Astrocyte (in vitro differentiated cells and primary cell): ENCODE measurements at regions not wholly inside any gene's neighbourhood (a gene's known extent, or its start where the extent isn't known, plus 50 kb on each side); places are given as distances from the start of the nearest gene placed in this dataset.

Source experiments
- DNase-seq: peaks from one replicate; pipeline ENCODE4 v3.0.0-alpha.2; 2010; ENCODE audit warnings: low read depth
- FAIRE-seq: peaks from 2 replicates; lab custom pipeline; 2011; peaks lifted over from hg19 to GRCh38; lab: Jason Lieb, UNC
- H2AFZ ChIP-seq: 2 replicates; pipeline ENCODE4 v1.6.0; 2012; ENCODE audit warnings: low read depth, low read length, inconsistent platforms
- H3K27ac ChIP-seq: 2 replicates; pipeline ENCODE4 v1.5.1; 2011; ENCODE audit warnings: low read depth, low read length, inconsistent platforms
- H3K27me3 ChIP-seq: 2 replicates; pipeline ENCODE4 v1.6.0; 2011; ENCODE audit warnings: low read length, inconsistent platforms; ENCODE audit not compliant: insufficient read depth
- H3K36me3 ChIP-seq: 2 replicates; pipeline ENCODE4 v1.5.1; 2011; ENCODE audit warnings: low read length, inconsistent platforms; ENCODE audit not compliant: insufficient read depth
- H3K4me1 ChIP-seq: 2 replicates; pipeline ENCODE4 v1.5.1; 2011; ENCODE audit warnings: low read length, inconsistent platforms; ENCODE audit not compliant: insufficient read depth
- H3K4me2 ChIP-seq: 2 replicates; pipeline ENCODE4 v1.6.0; 2012; ENCODE audit warnings: low read length, inconsistent platforms
- H3K4me3 ChIP-seq: 2 replicates; pipeline ENCODE4 v1.5.1; 2011; ENCODE audit warnings: low read depth, mild to moderate bottlenecking, low read length, inconsistent platforms; ENCODE audit not compliant: insufficient read depth
- H3K79me2 ChIP-seq: 2 replicates; pipeline ENCODE4 v1.6.0; 2012; ENCODE audit warnings: mild to moderate bottlenecking, low read length, inconsistent platforms; ENCODE audit not compliant: insufficient read depth
- H3K9ac ChIP-seq: 2 replicates; pipeline ENCODE4 v1.6.0; 2012; ENCODE audit warnings: mild to moderate bottlenecking, low read length, inconsistent platforms
- H3K9me3 ChIP-seq: 2 replicates; pipeline ENCODE4 v1.5.1; 2012; ENCODE audit warnings: low read depth, mild to moderate bottlenecking, low read length, inconsistent platforms; ENCODE audit not compliant: insufficient read depth
- H4K20me1 ChIP-seq: 2 replicates; pipeline ENCODE4 v1.6.0; 2012; ENCODE audit warnings: low read length, inconsistent platforms; ENCODE audit not compliant: insufficient read depth
- H3K27ac Mint-ChIP-seq: one replicate; pipeline ENCODE4 v1.8.0; 2021; ENCODE audit warnings: mild to moderate bottlenecking, mixed read lengths; ENCODE audit not compliant: unreplicated experiment
- H3K27me3 Mint-ChIP-seq: one replicate; pipeline ENCODE4 v1.8.0; 2021; ENCODE audit warnings: low read depth, mixed read lengths; ENCODE audit not compliant: unreplicated experiment
- H3K36me3 Mint-ChIP-seq: one replicate; pipeline ENCODE4 v1.8.0; 2021; ENCODE audit warnings: low read depth, mixed read lengths; ENCODE audit not compliant: unreplicated experiment
- H3K4me1 Mint-ChIP-seq: one replicate; pipeline ENCODE4 v1.8.0; 2021; ENCODE audit warnings: low read depth, mixed read lengths; ENCODE audit not compliant: unreplicated experiment
- H3K4me3 Mint-ChIP-seq: one replicate; pipeline ENCODE4 v1.8.0; 2021; ENCODE audit warnings: mild to moderate bottlenecking, moderate library complexity, mixed read lengths; ENCODE audit not compliant: unreplicated experiment
- H3K9me3 Mint-ChIP-seq: one replicate; pipeline ENCODE4 v1.8.0; 2021; ENCODE audit warnings: mild to moderate bottlenecking, mixed read lengths; ENCODE audit not compliant: unreplicated experiment
- EZH2 ChIP-seq: IDR thresholded peaks from 2 replicates; pipeline ENCODE4 v1.6.1; 2012; ENCODE audit warnings: mild to moderate bottlenecking, low read length, inconsistent platforms; ENCODE audit not compliant: insufficient read depth
- TF ChIP-seq, protein P1 (sequence below): IDR thresholded peaks from 2 replicates; pipeline ENCODE4 v1.5.1; 2011; ENCODE audit warnings: low read depth, mild to moderate bottlenecking, inconsistent platforms, low read length, moderate library complexity; ENCODE audit not compliant: insufficient read depth

DNA sequence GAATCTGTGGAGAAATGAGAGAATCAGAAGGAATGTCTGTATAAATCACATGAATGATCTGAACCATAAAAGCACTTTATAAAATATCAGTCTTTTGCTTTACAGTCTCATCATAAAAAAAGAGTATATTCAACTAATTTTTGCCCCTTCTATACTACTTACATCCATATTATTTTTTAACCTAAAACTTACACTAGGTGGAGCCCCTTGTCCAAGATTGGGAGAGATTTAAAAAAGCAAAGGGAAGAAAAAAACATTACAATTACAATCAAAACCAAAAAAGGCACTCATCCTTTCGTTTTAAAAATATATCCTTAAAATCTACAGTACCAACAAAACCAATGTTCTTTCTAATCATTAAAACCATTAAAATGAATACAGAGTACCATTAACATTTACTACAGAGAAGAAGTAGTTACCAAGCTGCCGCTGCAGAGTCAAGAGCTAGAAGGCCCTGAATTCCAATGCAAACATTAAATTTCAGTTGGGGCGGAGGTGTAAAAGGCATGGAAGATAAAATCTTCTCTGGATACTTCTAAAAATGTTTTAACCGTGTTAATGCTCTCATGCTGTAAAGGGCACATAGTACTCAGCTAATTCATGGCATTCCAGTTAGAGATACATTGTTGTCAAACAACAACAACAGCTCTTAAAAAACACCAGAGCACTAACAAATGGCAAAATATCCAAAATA, 56.7 kb upstream of the EPB41L3 start:
- Histone ChIP-seq H3K4me2 (no peak overlapping the region), H3K27me3 (no peaks in the 10 kb centered on the region), H3K27ac (no peak overlapping the region), H3K4me1 (no peaks in the 10 kb centered on the region), H3K4me3 (no peak overlapping the region), H3K36me3 (no peaks in the 10 kb centered on the region), H4K20me1 (no peaks in the 10 kb centered on the region), H2AFZ (no peak overlapping the region), H3K9ac (no peak overlapping the region), H3K79me2 (no peaks in the 10 kb centered on the region), H3K9me3 (no peaks in the 10 kb centered on the region)
- DNase-seq (peak; percentile 3), FAIRE-seq (no peak)
- no peaks in the 10 kb centered on the region for H3K27me3 Mint-ChIP-seq
- peaks cover 12% of the 10 kb centered on the region for H3K4me1 Mint-ChIP-seq
- no peaks in the 10 kb centered on the region for H3K36me3 Mint-ChIP-seq
- H3K9me3 Mint-ChIP-seq = no peaks in the 10 kb centered on the region
- TF ChIP-seq, protein P1, sequence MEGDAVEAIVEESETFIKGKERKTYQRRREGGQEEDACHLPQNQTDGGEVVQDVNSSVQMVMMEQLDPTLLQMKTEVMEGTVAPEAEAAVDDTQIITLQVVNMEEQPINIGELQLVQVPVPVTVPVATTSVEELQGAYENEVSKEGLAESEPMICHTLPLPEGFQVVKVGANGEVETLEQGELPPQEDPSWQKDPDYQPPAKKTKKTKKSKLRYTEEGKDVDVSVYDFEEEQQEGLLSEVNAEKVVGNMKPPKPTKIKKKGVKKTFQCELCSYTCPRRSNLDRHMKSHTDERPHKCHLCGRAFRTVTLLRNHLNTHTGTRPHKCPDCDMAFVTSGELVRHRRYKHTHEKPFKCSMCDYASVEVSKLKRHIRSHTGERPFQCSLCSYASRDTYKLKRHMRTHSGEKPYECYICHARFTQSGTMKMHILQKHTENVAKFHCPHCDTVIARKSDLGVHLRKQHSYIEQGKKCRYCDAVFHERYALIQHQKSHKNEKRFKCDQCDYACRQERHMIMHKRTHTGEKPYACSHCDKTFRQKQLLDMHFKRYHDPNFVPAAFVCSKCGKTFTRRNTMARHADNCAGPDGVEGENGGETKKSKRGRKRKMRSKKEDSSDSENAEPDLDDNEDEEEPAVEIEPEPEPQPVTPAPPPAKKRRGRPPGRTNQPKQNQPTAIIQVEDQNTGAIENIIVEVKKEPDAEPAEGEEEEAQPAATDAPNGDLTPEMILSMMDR = peak; percentile 31
- no peak for TF ChIP-seq EZH2
- H3K4me3 Mint-ChIP-seq = no peak overlapping the region
- no peak overlapping the region for H3K27ac Mint-ChIP-seq

DNA sequence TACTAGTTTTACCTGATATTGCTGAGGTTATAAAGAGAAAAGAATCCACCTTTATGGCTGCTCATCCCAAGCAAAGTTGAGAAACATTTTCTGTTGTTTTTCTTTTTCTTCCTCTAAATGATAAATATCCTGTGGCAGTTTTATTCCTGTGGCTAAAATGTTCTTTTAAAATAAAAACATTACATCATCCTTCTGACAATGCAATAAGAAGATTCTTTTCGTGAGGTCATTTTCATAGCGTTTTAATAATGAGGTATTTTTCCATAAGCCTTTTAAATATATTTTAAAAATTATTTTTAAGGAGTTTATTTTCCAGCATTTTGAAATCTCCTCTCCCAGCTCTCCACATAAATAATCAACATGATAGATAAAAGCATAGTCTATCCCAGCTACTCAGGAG, 52.8 kb upstream of the EPB41L3 start:
- no peaks in the 10 kb centered on the region for H3K36me3 ChIP-seq
- Mint-ChIP-seq H3K27me3 (no peaks in the 10 kb centered on the region), H3K27ac (no peak overlapping the region), H3K9me3 (peaks cover 6% of the 10 kb centered on the region), H3K36me3 (peaks cover 3% of the 10 kb centered on the region), H3K4me1 (peaks cover 11% of the 10 kb centered on the region), H3K4me3 (no peak overlapping the region)
- H3K79me2 ChIP-seq = no peaks in the 10 kb centered on the region
- no peak overlapping the region for H3K9ac ChIP-seq
- H3K9me3 ChIP-seq = no peaks in the 10 kb centered on the region
- TF ChIP-seq, protein P1 = no peak
- TF ChIP-seq EZH2 = no peak
- DNase-seq (no peak), FAIRE-seq (no peak)
- no peak overlapping the region for H3K4me2 ChIP-seq
- no peaks in the 10 kb centered on the region for H3K4me1 ChIP-seq
- H3K27me3 ChIP-seq = no peaks in the 10 kb centered on the region
- H4K20me1 ChIP-seq = no peaks in the 10 kb centered on the region
- H2AFZ ChIP-seq = no peak overlapping the region
- no peak overlapping the region for H3K4me3 ChIP-seq
- H3K27ac ChIP-seq = no peak overlapping the region
